ENCODE measurements at regions not wholly inside any gene's neighbourhood (a gene's known extent, or its start where the extent isn't known, plus 50 kb on each side); places are given as distances from the start of the nearest gene placed in this dataset.

- TF ChIP-seq CTCF (IDR thresholded peaks at IDR 0.05; ENCODE audit: extremely low read depth in 1 of 2, insufficient read depth in 1 of 2, low read depth in 1 of 2, low read length in 2 of 2) (no peak), POLR2A (IDR thresholded peaks at IDR 0.05; ENCODE audit: low read depth, low read length) (no peak), JUN (IDR thresholded peaks at IDR 0.05; ENCODE audit: borderline replicate concordance, insufficient read depth, insufficient read length, low read depth) (no peak), EZH2 (IDR thresholded peaks at IDR 0.05; ENCODE audit: borderline replicate concordance, low read depth, low read length, severe bottlenecking) (no peak), GATA2 (IDR thresholded peaks at IDR 0.05; ENCODE audit: insufficient read depth, insufficient read length, low read depth, low read length) (no peak), POLR2AphosphoS5 (IDR thresholded peaks at IDR 0.05; ENCODE audit: insufficient read depth, low read depth, low read length) (no peak)
Measured at GRCh38 chr7:82668676-82669075, 225.1 kb upstream of the CACNA2D1 start.
